ENCODE measurements at regions not wholly inside any gene's neighbourhood (a gene's known extent, or its start where the extent isn't known, plus 50 kb on each side); places are given as distances from the start of the nearest gene placed in this dataset.

DNA sequence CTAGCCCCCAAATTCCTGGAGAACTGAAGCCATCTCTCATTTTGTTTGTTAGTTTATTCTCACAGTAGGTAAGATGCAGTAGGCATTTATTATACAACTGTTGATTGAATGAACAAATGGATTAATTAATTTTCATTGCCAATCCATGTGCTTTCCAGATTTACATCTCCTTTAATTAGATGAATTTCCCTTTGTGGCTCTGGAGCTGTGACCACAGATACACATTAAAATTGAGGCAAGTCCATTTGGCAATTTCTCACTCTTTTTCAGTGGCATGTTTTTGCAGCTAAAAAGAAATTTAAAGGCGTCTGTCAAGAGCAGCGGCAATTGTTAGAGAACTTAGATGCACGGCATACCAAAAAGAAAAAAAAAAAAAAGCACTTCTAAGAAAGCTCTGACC lies 635.4 kb upstream of the SOX9 start:
- TF ChIP-seq EZH2phosphoT487 (conservative IDR thresholded peaks at IDR 0.05; ENCODE audit: low read length), result no peak
- no peak for TF ChIP-seq CTCF (IDR thresholded peaks at IDR 0.05; ENCODE audit: insufficient read depth, low read length, poor library complexity, severe bottlenecking)
- no peaks in the 10 kb centered on the region for H3K27me3 ChIP-seq (ENCODE audit: low read length)

GRCh38 chr17:71486261-71486660 lies 634.6 kb upstream of the SOX9 start:
- Histone ChIP-seq H3K9me3 (ENCODE audit: insufficient read depth, low read length) (no peaks in the 10 kb centered on the region), H3F3A (ENCODE audit: insufficient read depth) (no peaks in the 10 kb centered on the region), H3K36me3 (ENCODE audit: low read length) (no peaks in the 10 kb centered on the region), H3K9me2 (replicated peaks; ENCODE audit: insufficient read depth, low read length) (no peaks in the 10 kb centered on the region), H3K4me3 (ENCODE audit: insufficient read depth, low read length, poor library complexity, severe bottlenecking) (no peak overlapping the region), H3K27me3 (ENCODE audit: low read length) (no peaks in the 10 kb centered on the region), H3K9ac (ENCODE audit: low read length) (no peak overlapping the region), H4K20me1 (ENCODE audit: low read depth, low read length) (no peaks in the 10 kb centered on the region), H2AFZ (ENCODE audit: low read depth, low read length, severe bottlenecking) (no peak overlapping the region), H3K79me2 (ENCODE audit: insufficient read depth, low read length) (no peaks in the 10 kb centered on the region), H3K27ac (ENCODE audit: low read depth, low read length) (no peak overlapping the region), H3K4me2 (ENCODE audit: low read depth, low read length, poor library complexity, severe bottlenecking) (no peak overlapping the region)
- TF ChIP-seq EZH2phosphoT487 (conservative IDR thresholded peaks at IDR 0.05; ENCODE audit: low read length) (no peak), CTCF (IDR thresholded peaks at IDR 0.05; ENCODE audit: insufficient read depth, low read length, poor library complexity, severe bottlenecking) (no peak)

More for the DNA sequence above, 635.4 kb upstream of the SOX9 start:
- no peak overlapping the region for H3K9ac ChIP-seq (ENCODE audit: low read length)
- no peaks in the 10 kb centered on the region for H4K20me1 ChIP-seq (ENCODE audit: low read depth, low read length)
- H2AFZ ChIP-seq (ENCODE audit: low read depth, low read length, severe bottlenecking), result no peak overlapping the region
- H3F3A ChIP-seq (ENCODE audit: insufficient read depth), result no peaks in the 10 kb centered on the region
- H3K4me2 ChIP-seq (ENCODE audit: low read depth, low read length, poor library complexity, severe bottlenecking), result no peak overlapping the region
- no peaks in the 10 kb centered on the region for H3K9me2 ChIP-seq (replicated peaks; ENCODE audit: insufficient read depth, low read length)
- H3K79me2 ChIP-seq (ENCODE audit: insufficient read depth, low read length), result no peaks in the 10 kb centered on the region
- no peaks in the 10 kb centered on the region for H3K9me3 ChIP-seq (ENCODE audit: insufficient read depth, low read length)
- H3K27ac ChIP-seq (ENCODE audit: low read depth, low read length), result no peak overlapping the region
- no peaks in the 10 kb centered on the region for H3K36me3 ChIP-seq (ENCODE audit: low read length)
- no peak overlapping the region for H3K4me3 ChIP-seq (ENCODE audit: insufficient read depth, low read length, poor library complexity, severe bottlenecking)

DNA sequence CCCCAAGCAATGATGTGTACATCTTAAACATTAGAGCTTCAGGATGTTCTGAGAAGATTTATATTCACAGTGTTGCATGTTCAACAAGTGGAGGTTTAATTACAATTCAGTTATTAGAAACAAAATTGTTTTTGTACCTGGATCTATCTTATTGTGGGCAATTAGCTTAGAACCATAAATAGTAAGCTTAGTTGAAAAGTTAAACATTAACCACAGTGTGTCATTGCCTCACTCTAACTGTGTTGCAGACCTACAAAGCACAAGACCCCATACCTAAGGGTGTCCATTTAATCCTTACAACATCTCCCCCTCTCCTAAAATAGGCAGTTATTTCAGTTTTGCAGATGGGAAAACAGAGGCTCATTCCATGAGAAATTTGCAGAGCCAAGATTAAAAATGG lies 632.0 kb upstream of the SOX9 start:
- Histone ChIP-seq H3K27me3 (ENCODE audit: low read length) (no peaks in the 10 kb centered on the region), H3K27ac (ENCODE audit: low read depth, low read length) (no peak overlapping the region), H3K4me3 (ENCODE audit: insufficient read depth, low read length, poor library complexity, severe bottlenecking) (no peak overlapping the region), H3K4me2 (ENCODE audit: low read depth, low read length, poor library complexity, severe bottlenecking) (no peak overlapping the region), H3K9me3 (ENCODE audit: insufficient read depth, low read length) (no peaks in the 10 kb centered on the region), H4K20me1 (ENCODE audit: low read depth, low read length) (no peaks in the 10 kb centered on the region), H3K79me2 (ENCODE audit: insufficient read depth, low read length) (no peaks in the 10 kb centered on the region), H3K9ac (ENCODE audit: low read length) (no peak overlapping the region), H3K36me3 (ENCODE audit: low read length) (no peaks in the 10 kb centered on the region), H3K9me2 (replicated peaks; ENCODE audit: insufficient read depth, low read length) (no peaks in the 10 kb centered on the region), H2AFZ (ENCODE audit: low read depth, low read length, severe bottlenecking) (no peak overlapping the region), H3F3A (ENCODE audit: insufficient read depth) (no peaks in the 10 kb centered on the region)
- TF ChIP-seq CTCF (IDR thresholded peaks at IDR 0.05; ENCODE audit: insufficient read depth, low read length, poor library complexity, severe bottlenecking), result no peak
